NCI-H82 (cell line): ENCODE measurements at regions not wholly inside any gene's neighbourhood (a gene's known extent, or its start where the extent isn't known, plus 50 kb on each side); places are given as distances from the start of the nearest gene placed in this dataset.

ENCODE experiments used
- DNase-seq: peaks from one replicate; lab custom pipeline; 2025; lab: John Stamatoyannopoulos, UW

- no peak for DNase-seq
These were observed 259.9 kb downstream of the HHIPL2 start for GRCh38 chr1:222288053-222288452.

- no peak for DNase-seq
These were observed 261.9 kb downstream of the HHIPL2 start for GRCh38 chr1:222286011-222286410.

- DNase-seq, result no peak
These were observed 262.4 kb downstream of the HHIPL2 start for GRCh38 chr1:222285526-222285925.

GRCh38 chr1:222284466-222284865 is 263.4 kb downstream of the HHIPL2 start:
- no peak for DNase-seq

- no peak for DNase-seq
These were observed 264.6 kb downstream of the HHIPL2 start for GRCh38 chr1:222283147-222283768.

GRCh38 chr1:222279591-222279990 is 268.3 kb downstream of the HHIPL2 start:
- DNase-seq, result no peak

GRCh38 chr1:222278501-222278900 is 269.4 kb downstream of the HHIPL2 start:
- DNase-seq, result no peak

GRCh38 chr1:222275729-222276465 is 272.0 kb downstream of the HHIPL2 start:
- DNase-seq, result peak; percentile 51

GRCh38 chr1:222275001-222275728 is 272.7 kb downstream of the HHIPL2 start:
- DNase-seq, result no peak

- DNase-seq, result no peak
These were observed 281.4 kb downstream of the HHIPL2 start for GRCh38 chr1:222266223-222267196.

GRCh38 chr1:222263791-222264190 is 284.1 kb downstream of the HHIPL2 start:
- no peak for DNase-seq

- no peak for DNase-seq
These were observed 290.9 kb downstream of the HHIPL2 start for GRCh38 chr1:222257027-222257426.

- DNase-seq, result no peak
These were observed 291.8 kb downstream of the HHIPL2 start for GRCh38 chr1:222256058-222256457.

GRCh38 chr1:222252788-222253187 is 295.1 kb downstream of the HHIPL2 start:
- DNase-seq, result no peak

- no peak for DNase-seq
These were observed 296.1 kb downstream of the HHIPL2 start for GRCh38 chr1:222251847-222252246.

- DNase-seq, result no peak
These were observed 297.5 kb downstream of the HHIPL2 start for GRCh38 chr1:222250376-222250775.

GRCh38 chr1:222247811-222248310 is 300.0 kb downstream of the HHIPL2 start:
- no peak for DNase-seq

- no peak for DNase-seq
These were observed 300.8 kb downstream of the HHIPL2 start for GRCh38 chr1:222247081-222247480.

- DNase-seq, result peak; percentile 24
These were observed 304.0 kb downstream of the HHIPL2 start for GRCh38 chr1:222243902-222244301.

- no peak for DNase-seq
These were observed 305.4 kb downstream of the HHIPL2 start for GRCh38 chr1:222242492-222242891.

- peak; percentile 75 for DNase-seq
These were observed 306.5 kb downstream of the HHIPL2 start for GRCh38 chr1:222241410-222241809.
